NCI-H2081 treated with DMSO at 0.1 percent for 48 hours (cell line): ENCODE measurements at regions not wholly inside any gene's neighbourhood (a gene's known extent, or its start where the extent isn't known, plus 50 kb on each side); places are given as distances from the start of the nearest gene placed in this dataset.
"Not testable (repeated sequence)": the region's sequence is repeated elsewhere in the genome, so short reads cannot be mapped to it uniquely, and the experiment has no call there.

ENCODE experiments used
- DNase-seq: peaks from one replicate; lab custom pipeline; 2025; lab: John Stamatoyannopoulos, UW

- no peak for DNase-seq
Measured at GRCh38 chr10:36051500-36051991, 409.4 kb upstream of the FZD8 start.

GRCh38 chr10:36050763-36051499, 408.8 kb upstream of the FZD8 start:
- DNase-seq = no peak

- no peak for DNase-seq
Measured at GRCh38 chr10:36048780-36049179, 406.7 kb upstream of the FZD8 start.

- DNase-seq = no peak
Measured at GRCh38 chr10:36048236-36048635, 406.1 kb upstream of the FZD8 start.

GRCh38 chr10:36042135-36042534, 400.0 kb upstream of the FZD8 start:
- DNase-seq = no peak

- no peak for DNase-seq
Measured at GRCh38 chr10:36038316-36038955, 396.3 kb upstream of the FZD8 start.

- DNase-seq = no peak
Measured at GRCh38 chr10:36036137-36036536, 394.0 kb upstream of the FZD8 start.

- DNase-seq = no peak
Measured at GRCh38 chr10:36033808-36034207, 391.7 kb upstream of the FZD8 start.

- DNase-seq = no peak
Measured at GRCh38 chr10:36030516-36030915, 388.4 kb upstream of the FZD8 start.

- no peak for DNase-seq
Measured at GRCh38 chr10:36026656-36027390, 384.7 kb upstream of the FZD8 start.

GRCh38 chr10:36026081-36026480, 384.0 kb upstream of the FZD8 start:
- DNase-seq = no peak

- no peak for DNase-seq
Measured at GRCh38 chr10:36023939-36024338, 381.8 kb upstream of the FZD8 start.

- DNase-seq = no peak
Measured at GRCh38 chr10:36021096-36021495, 379.0 kb upstream of the FZD8 start.

- DNase-seq = no peak
Measured at GRCh38 chr10:36019749-36020148, 377.7 kb upstream of the FZD8 start.

GRCh38 chr10:36018996-36019395, 376.9 kb upstream of the FZD8 start:
- no peak for DNase-seq

GRCh38 chr10:36017137-36017536, 375.0 kb upstream of the FZD8 start:
- no peak for DNase-seq

GRCh38 chr10:36007369-36007768, 365.3 kb upstream of the FZD8 start:
- DNase-seq = no peak

- no peak for DNase-seq
Measured at GRCh38 chr10:36003688-36004087, 361.6 kb upstream of the FZD8 start.

- no peak for DNase-seq
Measured at GRCh38 chr10:36003031-36003600, 361.0 kb upstream of the FZD8 start.

- no peak for DNase-seq
Measured at GRCh38 chr10:36002445-36002844, 360.3 kb upstream of the FZD8 start.

GRCh38 chr10:36000754-36001153, 358.7 kb upstream of the FZD8 start:
- not testable (repeated sequence) for DNase-seq

GRCh38 chr10:35998026-35998425, 355.9 kb upstream of the FZD8 start:
- DNase-seq = no peak

- no peak for DNase-seq
Measured at GRCh38 chr10:35995485-35995884, 353.4 kb upstream of the FZD8 start.
